Sigmoid colon (tissue), 4 donors: ENCODE measurements at regions not wholly inside any gene's neighbourhood (a gene's known extent, or its start where the extent isn't known, plus 50 kb on each side); places are given as distances from the start of the nearest gene placed in this dataset.

Experiments used
- EP300 ChIP-seq, 4 donors: sonication (generic); formaldehyde crosslinking; IDR thresholded peaks; one replicate each; pipeline ENCODE4 v1.6.1; 2017; ENCODE audit warnings: antibody characterized with exemption in 4 of 4
- POLR2A ChIP-seq, 2 donors: fragments of 450-650 bp; IDR thresholded peaks; one replicate each; pipeline ENCODE4 v1.6.1; 2016; ENCODE audit warnings: antibody characterized with exemption in 2 of 2, mild to moderate bottlenecking in 2 of 2, moderate library complexity in 2 of 2
- POLR2AphosphoS5 ChIP-seq, 4 donors: sonication (generic); formaldehyde crosslinking; IDR thresholded peaks; one replicate each; pipeline ENCODE4 v1.6.1; 2017; ENCODE audit warnings: antibody characterized with exemption in 4 of 4
- TF ChIP-seq, protein P1 (sequence below), 4 experiments: fragments of 450-650 bp in 3 of 4; fragments of 200-600 bp in 1 of 4; IDR thresholded peaks; one replicate each; pipeline ENCODE4 v1.5.1; 2016 to 2019; ENCODE audit warnings: antibody characterized with exemption in 4 of 4, mild to moderate bottlenecking in 3 of 4, moderate library complexity in 2 of 4

DNA sequence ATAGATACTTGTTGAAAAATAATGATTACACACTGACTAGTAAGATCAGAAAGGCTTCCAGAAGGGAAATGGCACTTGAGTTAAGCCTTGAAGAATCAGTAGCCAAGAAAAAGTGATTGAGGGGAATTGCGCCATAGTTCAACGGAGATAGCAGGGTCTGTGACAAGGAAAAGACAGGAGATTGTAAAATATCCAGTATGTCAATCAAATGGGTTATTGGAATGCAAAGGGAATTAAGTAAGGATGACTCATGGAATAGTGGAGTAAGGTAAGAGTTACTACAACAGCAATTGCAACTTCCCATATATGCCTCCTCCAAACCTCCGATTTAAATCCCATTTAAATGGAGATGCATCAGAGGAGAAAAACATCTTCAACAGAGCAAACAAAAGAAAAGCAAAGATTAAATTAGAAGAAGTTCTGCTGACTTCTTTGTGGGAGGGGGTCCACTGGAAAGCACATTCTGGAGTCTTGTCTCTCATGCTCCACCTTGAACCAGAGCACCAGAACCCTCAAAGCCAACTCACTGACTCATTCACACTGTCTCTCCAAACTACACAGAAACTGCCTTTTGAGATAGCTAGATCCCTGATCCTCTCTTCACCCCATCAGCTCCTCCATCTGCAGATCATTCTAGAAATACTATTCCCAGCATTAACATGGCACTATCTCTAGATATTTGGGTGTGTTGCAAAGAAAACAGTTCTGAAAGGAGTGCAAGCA lies 138.2 kb downstream of the NUAK1 start:
- TF ChIP-seq POLR2A (IDR thresholded peaks at IDR 0.05) (no peak), POLR2AphosphoS5 (IDR thresholded peaks at IDR 0.05) (no peak), EP300 (IDR thresholded peaks at IDR 0.05) (no peak)
- TF ChIP-seq, protein P1, sequence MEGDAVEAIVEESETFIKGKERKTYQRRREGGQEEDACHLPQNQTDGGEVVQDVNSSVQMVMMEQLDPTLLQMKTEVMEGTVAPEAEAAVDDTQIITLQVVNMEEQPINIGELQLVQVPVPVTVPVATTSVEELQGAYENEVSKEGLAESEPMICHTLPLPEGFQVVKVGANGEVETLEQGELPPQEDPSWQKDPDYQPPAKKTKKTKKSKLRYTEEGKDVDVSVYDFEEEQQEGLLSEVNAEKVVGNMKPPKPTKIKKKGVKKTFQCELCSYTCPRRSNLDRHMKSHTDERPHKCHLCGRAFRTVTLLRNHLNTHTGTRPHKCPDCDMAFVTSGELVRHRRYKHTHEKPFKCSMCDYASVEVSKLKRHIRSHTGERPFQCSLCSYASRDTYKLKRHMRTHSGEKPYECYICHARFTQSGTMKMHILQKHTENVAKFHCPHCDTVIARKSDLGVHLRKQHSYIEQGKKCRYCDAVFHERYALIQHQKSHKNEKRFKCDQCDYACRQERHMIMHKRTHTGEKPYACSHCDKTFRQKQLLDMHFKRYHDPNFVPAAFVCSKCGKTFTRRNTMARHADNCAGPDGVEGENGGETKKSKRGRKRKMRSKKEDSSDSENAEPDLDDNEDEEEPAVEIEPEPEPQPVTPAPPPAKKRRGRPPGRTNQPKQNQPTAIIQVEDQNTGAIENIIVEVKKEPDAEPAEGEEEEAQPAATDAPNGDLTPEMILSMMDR (IDR thresholded peaks at IDR 0.05) = no peak
